Prostate gland (tissue), 2 donors: ENCODE measurements at regions not wholly inside any gene's neighbourhood (a gene's known extent, or its start where the extent isn't known, plus 50 kb on each side); places are given as distances from the start of the nearest gene placed in this dataset.

Experiments used
- DNase-seq: peaks from one replicate; pipeline ENCODE4 v3.0.0-alpha.2; 2019; ENCODE audit warnings: low spot score
- H3K27ac ChIP-seq, 2 donors: fragments of 200-600 bp; sonication (generic); 2 replicates each; pipeline ENCODE4 v1.5.1; 2017 to 2019
- H3K27me3 ChIP-seq: fragments of 200-600 bp; sonication (generic); replicated peaks from 2 replicates; pipeline ENCODE4 v1.5.1; 2019; ENCODE audit not compliant: insufficient read depth
- H3K36me3 ChIP-seq, 2 donors: fragments of 200-600 bp; sonication (generic); 1 replicate in 1 of 2; 2 replicates in 1 of 2; pipeline versions ENCODE4 v1.5.1 to v1.8.1; 2017 to 2019
- H3K4me1 ChIP-seq: fragments of 200-600 bp; sonication (generic); replicated peaks from 2 replicates; pipeline ENCODE4 v1.5.1; 2019
- H3K4me3 ChIP-seq, 2 donors: fragments of 200-600 bp; sonication (generic); 2 replicates each; pipeline ENCODE4 v1.5.1; 2017 to 2019
- H3K9me3 ChIP-seq: fragments of 200-600 bp; sonication (generic); 2 replicates; pipeline ENCODE4 v1.5.1; 2017
- CTCF ChIP-seq, 4 experiments: fragments of 200-600 bp in 2 of 4; fragments of 450-650 bp in 2 of 4; sonication (generic) in 2 of 4; IDR thresholded peaks; 1 replicate in 3 of 4; 2 replicates in 1 of 4; pipeline ENCODE4 v1.5.1; 2016 to 2019; ENCODE audit warnings: antibody characterized with exemption in 4 of 4, mild to moderate bottlenecking in 2 of 4, moderate library complexity in 2 of 4
- POLR2A ChIP-seq: fragments of 450-650 bp; IDR thresholded peaks from one replicate; pipeline ENCODE4 v1.6.1; 2016; ENCODE audit warnings: antibody characterized with exemption, mild to moderate bottlenecking
- POLR2AphosphoS5 ChIP-seq: sonication (generic); formaldehyde crosslinking; IDR thresholded peaks from one replicate; pipeline ENCODE4 v1.6.1; 2017; ENCODE audit warnings: antibody characterized with exemption
- WGBS: methylation state at CpG from one replicate; pipeline ENCODE4 v1.1.5; 2018; 5-methylcytosine and 5-hydroxymethylcytosine counted together
- intact Hi-C: fragments of 100-400 bp; cut with DNase I; formaldehyde crosslinking; loops from one replicate; pipeline ENCODE4 v1.14.2; 2022

- WGBS, result 74% methylated on average over 4 of the region's 4 CpGs
- Histone ChIP-seq H3K36me3 (no peaks in the 10 kb centered on the region), H3K27me3 (no peaks in the 10 kb centered on the region), H3K4me1 (no peaks in the 10 kb centered on the region), H3K4me3 (no peak overlapping the region), H3K9me3 (no peaks in the 10 kb centered on the region), H3K27ac (no peak overlapping the region)
- DNase-seq, result no peak
- intact Hi-C loops, result no loop called here
- TF ChIP-seq CTCF (IDR thresholded peaks at IDR 0.05) (no peak), POLR2A (no peak), POLR2AphosphoS5 (no peak)
These were observed 408.6 kb downstream of the PREX1 start for GRCh38 chr20:48419173-48419572.

- Histone ChIP-seq H3K27ac (no peak overlapping the region), H3K9me3 (no peaks in the 10 kb centered on the region), H3K4me1 (no peaks in the 10 kb centered on the region), H3K4me3 (no peak overlapping the region), H3K27me3 (peaks cover 4% of the 10 kb centered on the region), H3K36me3 (no peaks in the 10 kb centered on the region)
- WGBS, result 69% methylated on average over 5 of the region's 5 CpGs
- DNase-seq, result no peak
- TF ChIP-seq CTCF (IDR thresholded peaks at IDR 0.05), result no peak
- TF ChIP-seq POLR2AphosphoS5, result no peak
- no peak for TF ChIP-seq POLR2A
- intact Hi-C loops, result no loop called here
These were observed 411.8 kb downstream of the PREX1 start for GRCh38 chr20:48416002-48416401.

- 92% methylated on average over 1 of the region's 1 CpG for WGBS
- Histone ChIP-seq H3K36me3 (no peaks in the 10 kb centered on the region), H3K4me1 (no peaks in the 10 kb centered on the region), H3K27me3 (peaks cover 4% of the 10 kb centered on the region), H3K4me3 (no peak overlapping the region), H3K9me3 (no peaks in the 10 kb centered on the region), H3K27ac (no peak overlapping the region)
- intact Hi-C loops, result no loop called here
- TF ChIP-seq POLR2A (no peak), POLR2AphosphoS5 (no peak), CTCF (IDR thresholded peaks at IDR 0.05) (no peak)
- no peak for DNase-seq
These were observed 413.0 kb downstream of the PREX1 start for GRCh38 chr20:48414786-48415185.

- H3K27ac ChIP-seq, result no peak overlapping the region
- no peaks in the 10 kb centered on the region for H3K36me3 ChIP-seq
- DNase-seq, result no peak
- peaks cover 4% of the 10 kb centered on the region for H3K27me3 ChIP-seq
- H3K4me1 ChIP-seq, result no peaks in the 10 kb centered on the region
- no peaks in the 10 kb centered on the region for H3K9me3 ChIP-seq
- 70% methylated on average over 6 of the region's 6 CpGs for WGBS
- H3K4me3 ChIP-seq, result no peak overlapping the region
- TF ChIP-seq CTCF (IDR thresholded peaks at IDR 0.05) (no peak), POLR2A (no peak), POLR2AphosphoS5 (no peak)
- intact Hi-C loops, result no loop called here
These were observed 415.8 kb downstream of the PREX1 start for GRCh38 chr20:48411919-48412522.

- intact Hi-C loops, result no loop called here
- no peak for TF ChIP-seq POLR2A
- DNase-seq, result no peak
These were observed 416.6 kb downstream of the PREX1 start for GRCh38 chr20:48411245-48411644.

More at GRCh38 chr20:48411245-48411644, 416.6 kb downstream of the PREX1 start:
- H3K27me3 ChIP-seq, result peaks cover 4% of the 10 kb centered on the region
- H3K36me3 ChIP-seq, result no peaks in the 10 kb centered on the region
- no peak overlapping the region for H3K4me3 ChIP-seq
- no peak overlapping the region for H3K27ac ChIP-seq
- no peaks in the 10 kb centered on the region for H3K9me3 ChIP-seq
- WGBS, result 70% methylated on average over 3 of the region's 3 CpGs
- no peaks in the 10 kb centered on the region for H3K4me1 ChIP-seq
